WI38 (cell line): ENCODE measurements at regions not wholly inside any gene's neighbourhood (a gene's known extent, or its start where the extent isn't known, plus 50 kb on each side); places are given as distances from the start of the nearest gene placed in this dataset.

Source experiments
- H3K4me3 ChIP-seq: 2 replicates; pipeline ENCODE4 v1.5.1; 2011; ENCODE audit warnings: low read depth, mild to moderate bottlenecking, control low read depth, low read length
- TF ChIP-seq, protein P1 (sequence below): IDR thresholded peaks from 2 replicates; pipeline ENCODE4 v1.5.1; 2012; ENCODE audit warnings: low read depth, mild to moderate bottlenecking, control low read depth, low read length

DNA sequence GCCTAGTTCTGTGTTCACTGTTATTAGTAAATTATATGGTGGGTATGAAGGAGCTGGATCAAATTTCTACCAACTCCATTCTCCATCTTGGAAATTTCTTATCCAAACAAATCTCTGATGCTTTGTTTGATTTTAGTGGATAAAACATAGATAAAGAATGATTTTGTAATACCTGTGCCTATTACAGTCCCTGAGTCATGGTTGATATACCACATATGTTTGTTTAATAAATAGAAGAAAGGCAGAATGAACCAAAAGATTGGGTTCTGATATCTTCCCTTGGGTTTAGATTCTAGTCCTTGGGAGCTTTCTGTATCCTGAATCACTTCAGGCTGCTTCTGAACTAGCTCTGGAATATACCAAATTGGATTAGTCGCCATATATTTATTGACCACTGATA, 203.6 kb downstream of the PDCD6IP start:
- no peak overlapping the region for H3K4me3 ChIP-seq
- TF ChIP-seq, protein P1, sequence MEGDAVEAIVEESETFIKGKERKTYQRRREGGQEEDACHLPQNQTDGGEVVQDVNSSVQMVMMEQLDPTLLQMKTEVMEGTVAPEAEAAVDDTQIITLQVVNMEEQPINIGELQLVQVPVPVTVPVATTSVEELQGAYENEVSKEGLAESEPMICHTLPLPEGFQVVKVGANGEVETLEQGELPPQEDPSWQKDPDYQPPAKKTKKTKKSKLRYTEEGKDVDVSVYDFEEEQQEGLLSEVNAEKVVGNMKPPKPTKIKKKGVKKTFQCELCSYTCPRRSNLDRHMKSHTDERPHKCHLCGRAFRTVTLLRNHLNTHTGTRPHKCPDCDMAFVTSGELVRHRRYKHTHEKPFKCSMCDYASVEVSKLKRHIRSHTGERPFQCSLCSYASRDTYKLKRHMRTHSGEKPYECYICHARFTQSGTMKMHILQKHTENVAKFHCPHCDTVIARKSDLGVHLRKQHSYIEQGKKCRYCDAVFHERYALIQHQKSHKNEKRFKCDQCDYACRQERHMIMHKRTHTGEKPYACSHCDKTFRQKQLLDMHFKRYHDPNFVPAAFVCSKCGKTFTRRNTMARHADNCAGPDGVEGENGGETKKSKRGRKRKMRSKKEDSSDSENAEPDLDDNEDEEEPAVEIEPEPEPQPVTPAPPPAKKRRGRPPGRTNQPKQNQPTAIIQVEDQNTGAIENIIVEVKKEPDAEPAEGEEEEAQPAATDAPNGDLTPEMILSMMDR: no peak

DNA sequence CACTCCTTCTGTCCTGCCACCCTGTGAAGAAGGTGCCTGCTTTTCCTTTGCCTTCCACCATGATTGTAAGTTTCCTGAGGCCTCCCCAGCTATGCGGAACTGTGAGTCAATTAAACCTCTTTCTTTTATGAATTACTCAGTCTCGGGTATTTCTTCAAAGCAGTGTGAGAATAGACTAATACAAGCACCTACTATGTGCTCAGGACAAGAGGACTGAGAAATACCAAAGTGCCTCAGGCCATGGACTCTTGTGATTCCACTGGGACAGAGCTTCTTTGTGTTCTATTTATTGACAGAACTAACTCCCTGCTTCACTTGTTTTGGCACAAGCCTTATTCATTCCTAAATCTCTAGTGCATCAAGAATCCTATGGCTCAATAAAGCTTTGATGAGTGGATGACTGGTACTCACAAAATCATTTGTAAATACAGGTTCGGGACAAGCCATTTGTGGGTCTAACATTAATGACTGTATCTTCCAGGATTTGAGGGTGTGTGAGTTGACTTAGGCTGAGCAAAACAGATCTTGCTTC, 204.2 kb downstream of the PDCD6IP start:
- H3K4me3 ChIP-seq: no peak overlapping the region
- TF ChIP-seq, protein P1: no peak

DNA sequence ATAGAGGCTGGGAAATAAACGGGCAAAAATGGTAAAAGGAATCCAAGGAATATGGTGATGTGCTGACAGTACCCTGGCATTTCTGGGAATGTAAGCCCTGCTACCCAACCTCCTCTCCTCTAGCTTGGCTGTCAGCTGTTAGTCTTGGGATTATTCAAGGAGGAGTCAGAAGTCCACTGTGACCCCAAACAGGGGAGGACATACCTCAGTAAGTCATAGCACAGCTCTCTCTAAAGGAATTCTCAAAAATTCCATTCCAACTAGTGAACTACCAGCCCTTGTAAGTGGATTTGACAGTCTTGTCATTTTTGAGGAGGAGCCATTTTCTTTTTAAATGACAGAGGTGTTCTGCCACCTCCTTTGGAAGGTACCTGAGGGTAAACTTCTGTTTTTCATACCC, 207.5 kb downstream of the PDCD6IP start:
- no peak overlapping the region for H3K4me3 ChIP-seq
- TF ChIP-seq, protein P1: no peak

DNA sequence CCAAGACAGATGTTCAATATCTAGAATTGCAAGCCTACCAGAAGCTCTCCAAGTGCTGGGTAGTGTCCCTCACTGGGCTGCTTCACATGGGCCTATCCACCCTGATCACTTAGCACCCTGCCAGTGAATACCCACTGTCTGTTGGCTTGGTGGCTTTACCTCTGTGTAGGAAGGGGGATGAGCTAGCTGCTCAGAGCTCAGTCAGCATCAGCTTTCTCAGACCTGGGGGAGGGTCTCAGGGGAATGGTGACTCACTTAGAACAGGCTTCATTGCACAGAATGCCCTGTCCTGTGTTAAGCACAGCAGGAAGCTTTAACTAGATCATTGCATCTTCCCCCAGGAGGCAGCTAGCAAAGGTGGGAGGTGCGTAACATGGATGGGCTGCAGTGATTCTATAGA, 209.8 kb downstream of the PDCD6IP start:
- TF ChIP-seq, protein P1: no peak
- no peak overlapping the region for H3K4me3 ChIP-seq

DNA sequence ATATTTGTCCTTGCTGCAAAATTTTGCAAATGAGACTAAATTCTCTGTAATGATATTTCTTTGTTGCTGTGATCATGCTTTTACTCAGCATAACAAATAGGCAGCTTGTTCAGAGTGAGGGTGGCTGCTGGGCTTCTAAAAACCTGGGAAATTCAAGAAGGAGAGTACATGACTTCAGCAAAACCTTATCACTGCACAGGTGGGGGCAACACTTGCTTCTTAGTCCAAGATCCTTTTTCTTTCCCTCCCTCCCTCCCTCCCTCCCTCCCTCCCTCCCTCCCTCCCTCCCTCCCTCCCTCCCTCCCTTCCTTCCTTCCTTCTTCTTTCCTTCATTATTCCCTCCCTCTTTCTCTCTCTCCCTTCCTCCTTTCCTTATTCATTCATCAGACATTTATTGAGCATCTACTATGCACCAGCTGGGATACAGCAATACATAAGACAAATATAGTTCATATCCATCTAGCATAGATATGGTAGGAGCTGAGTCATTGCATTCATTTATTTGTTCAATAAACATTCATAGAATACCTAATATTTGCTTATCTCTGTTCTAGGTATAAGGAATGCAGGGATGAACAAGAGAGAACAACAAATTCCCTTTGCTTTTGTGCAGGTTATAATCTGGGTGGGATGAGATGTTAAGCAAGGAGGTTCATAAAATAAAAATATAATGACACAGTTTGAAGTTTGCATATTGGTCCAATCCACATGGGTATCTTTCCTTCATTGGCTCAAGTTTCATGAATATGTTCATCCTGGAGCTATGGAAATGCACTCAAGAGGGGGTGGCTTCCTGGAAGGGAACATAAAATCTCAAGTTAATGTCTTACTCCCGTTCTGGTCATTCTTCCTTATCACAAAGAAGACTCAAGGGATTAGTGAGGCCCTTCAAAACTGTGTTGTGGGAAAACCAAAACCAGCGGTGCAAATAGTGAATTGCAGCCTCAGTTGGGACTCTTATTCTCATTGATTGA, 210.7 kb downstream of the PDCD6IP start:
- H3K4me3 ChIP-seq: no peak overlapping the region
- TF ChIP-seq, protein P1: no peak

DNA sequence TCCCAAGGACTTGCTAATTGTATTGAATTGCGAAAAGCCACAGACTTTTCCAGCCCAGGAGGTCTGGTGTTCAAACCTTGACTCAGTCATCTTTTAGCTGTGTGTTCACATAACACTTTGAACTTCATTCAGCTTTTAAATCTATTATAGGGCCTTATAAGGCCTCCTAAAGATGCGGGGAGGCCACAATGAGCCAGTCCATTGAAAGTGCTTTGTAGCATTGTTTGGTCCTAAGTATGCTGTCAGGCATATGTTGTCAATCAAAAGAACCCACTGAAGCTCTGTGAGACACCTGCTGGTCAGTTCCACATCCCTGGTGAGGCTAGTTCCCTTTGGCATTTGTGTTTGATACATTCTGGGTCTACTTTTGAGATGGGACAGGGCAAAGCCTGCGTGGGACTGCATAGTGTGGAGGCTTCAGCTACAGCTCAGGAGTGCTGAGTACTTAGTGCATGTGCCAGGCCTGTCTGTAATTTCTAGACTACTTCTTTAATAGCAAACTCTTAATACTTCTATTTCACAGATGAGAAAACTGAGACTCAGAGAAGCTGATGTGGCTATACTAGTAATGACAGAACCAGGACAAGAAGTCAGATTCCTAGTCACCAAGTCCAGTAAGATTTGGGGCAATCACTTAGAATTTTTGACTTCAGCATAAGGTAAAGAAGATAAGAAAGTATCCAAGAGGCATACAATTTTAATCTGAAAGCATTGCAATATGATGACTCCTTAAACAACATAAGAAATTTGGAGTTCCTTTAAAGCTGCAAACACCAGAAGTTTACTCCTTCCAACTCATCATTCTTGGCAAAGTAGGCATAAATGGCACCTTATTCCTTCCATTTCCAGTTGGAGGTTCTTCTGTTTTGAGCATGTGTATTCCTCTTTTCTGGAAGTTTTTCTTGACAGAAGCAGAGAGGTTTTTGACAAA, 213.0 kb downstream of the PDCD6IP start:
- TF ChIP-seq, protein P1: no peak
- H3K4me3 ChIP-seq: no peak overlapping the region
